ENCODE measurements at regions not wholly inside any gene's neighbourhood (a gene's known extent, or its start where the extent isn't known, plus 50 kb on each side); places are given as distances from the start of the nearest gene placed in this dataset.
"Not testable (repeated sequence)": the region's sequence is repeated elsewhere in the genome, so short reads cannot be mapped to it uniquely, and the experiment has no call there.

GRCh38 chr12:102331419-102331818 lies 133.8 kb upstream of the PMCH start:
- DNase-seq = no peak
- H3K27me3 ChIP-seq (replicated peaks in 1 of 7) = no peaks in the 10 kb centered on the region
- TF ChIP-seq POLR2AphosphoS5 (IDR thresholded peaks at IDR 0.05) = no peak
- no peak for TF ChIP-seq CTCF (IDR thresholded peaks at IDR 0.05 in 8 of 11, conservative IDR thresholded peaks at IDR 0.05 in 3 of 11)
- no peak for TF ChIP-seq POLR2A (IDR thresholded peaks at IDR 0.05)
- H3K4me1 ChIP-seq = no peaks in the 10 kb centered on the region
- no peak overlapping the region for H3K4me3 ChIP-seq
- H3K27ac ChIP-seq = no peak overlapping the region
- H3K9me3 ChIP-seq = peaks cover 0 to 7% (median 0%) of the 10 kb centered on the region in 8 donors
- no peaks in the 10 kb centered on the region for H3K36me3 ChIP-seq
- intact Hi-C loops (cut with DNase I; ENCODE audit: low total_unique reads) = no loop called here
- WGBS, 5 donors = 57 to 69% (median 67%) methylated on average over 1 of the region's 1 CpG

DNA sequence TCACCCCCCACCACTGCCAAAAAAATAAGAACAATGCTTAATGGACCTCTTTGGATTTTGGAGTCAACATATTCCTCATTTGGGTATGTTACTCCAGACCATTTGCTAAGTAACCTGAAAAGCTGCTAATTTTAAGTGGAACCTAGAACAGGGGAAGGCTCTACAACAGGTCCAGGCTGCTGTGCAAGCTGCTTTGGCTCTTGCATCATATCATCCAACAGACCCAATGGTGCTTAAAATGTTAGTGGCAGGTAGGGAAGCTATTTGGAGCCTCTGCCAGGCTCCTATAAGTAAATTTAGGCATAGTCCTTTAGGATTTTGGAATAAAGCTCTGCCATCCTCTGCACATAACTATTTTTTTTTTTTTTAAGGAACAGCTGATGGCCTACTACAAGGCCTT lies 132.2 kb upstream of the PMCH start:
- no peak overlapping the region for H3K4me3 ChIP-seq
- no peaks in the 10 kb centered on the region for H3K36me3 ChIP-seq
- peaks cover 0 to 6% (median 0%) of the 10 kb centered on the region in 8 donors for H3K9me3 ChIP-seq
- TF ChIP-seq POLR2AphosphoS5 (IDR thresholded peaks at IDR 0.05) (no peak), POLR2A (IDR thresholded peaks at IDR 0.05) (no peak), CTCF (IDR thresholded peaks at IDR 0.05 in 8 of 11, conservative IDR thresholded peaks at IDR 0.05 in 3 of 11) (no peak)
- no peak overlapping the region for H3K27ac ChIP-seq
- no peak for DNase-seq
- no peaks in the 10 kb centered on the region for H3K4me1 ChIP-seq
- no peaks in the 10 kb centered on the region for H3K27me3 ChIP-seq (replicated peaks in 1 of 7)
- intact Hi-C loops (cut with DNase I; ENCODE audit: low total_unique reads) = no loop called here

DNA sequence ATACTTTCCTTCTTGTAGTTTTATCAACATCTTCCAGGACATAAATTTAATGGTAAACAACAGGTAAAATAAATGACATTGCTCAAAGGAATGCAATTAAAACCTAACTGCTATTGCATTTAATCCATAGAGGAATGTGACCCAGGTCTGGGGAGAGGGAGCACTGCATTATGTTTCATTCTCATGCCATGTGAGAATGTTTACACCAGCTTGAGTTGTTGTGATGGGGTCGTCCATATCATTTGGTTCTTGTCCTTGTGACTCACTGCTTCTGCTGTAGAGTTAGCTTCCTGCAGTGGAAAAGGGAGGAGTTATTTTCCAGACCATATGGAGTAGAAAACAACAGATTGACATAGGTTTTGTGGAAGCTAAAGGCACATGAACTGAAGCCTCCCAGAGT lies 129.3 kb upstream of the PMCH start:
- Histone ChIP-seq H3K4me3 (no peak overlapping the region), H3K9me3 (peaks cover 0 to 6% (median 0%) of the 10 kb centered on the region in 8 donors), H3K27me3 (replicated peaks in 1 of 7) (no peaks in the 10 kb centered on the region), H3K36me3 (no peaks in the 10 kb centered on the region), H3K4me1 (no peaks in the 10 kb centered on the region), H3K27ac (no peak overlapping the region)
- intact Hi-C loops (cut with DNase I; ENCODE audit: low total_unique reads) = no loop called here
- no peak for TF ChIP-seq CTCF (IDR thresholded peaks at IDR 0.05 in 8 of 11, conservative IDR thresholded peaks at IDR 0.05 in 3 of 11)
- DNase-seq = no peak
- WGBS, 5 donors = 13 to 32% (median 23%) methylated on average over 1 of the region's 1 CpG

DNA sequence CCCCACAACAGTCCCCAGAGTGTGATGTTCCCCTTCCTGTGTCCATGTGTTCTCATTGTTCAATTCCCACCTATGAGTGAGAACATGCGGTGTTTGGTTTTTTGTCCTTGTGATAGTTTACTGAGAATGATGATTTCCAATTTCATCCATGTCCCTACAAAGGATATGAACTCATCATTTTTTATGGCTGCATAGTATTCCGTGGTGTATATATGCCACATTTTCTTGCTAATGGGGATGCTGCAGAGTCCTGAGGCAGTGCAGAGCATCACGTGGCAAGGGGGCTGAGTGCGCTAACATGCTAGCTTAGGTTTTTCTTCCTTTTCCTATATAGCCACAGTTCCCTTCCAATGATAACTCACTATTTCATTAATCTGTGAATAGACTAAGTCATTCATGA lies 127.5 kb upstream of the PMCH start:
- H3K4me3 ChIP-seq; H3K27ac ChIP-seq; intact Hi-C loops (cut with DNase I; ENCODE audit: low total_unique reads); H3K4me1 ChIP-seq; H3K36me3 ChIP-seq; DNase-seq; H3K27me3 ChIP-seq (replicated peaks in 1 of 7); H3K9me3 ChIP-seq: not testable (repeated sequence)
- 90 to 96% (median 93%) methylated on average over 3 to 4 of the region's 4 CpGs for WGBS, 5 donors

DNA sequence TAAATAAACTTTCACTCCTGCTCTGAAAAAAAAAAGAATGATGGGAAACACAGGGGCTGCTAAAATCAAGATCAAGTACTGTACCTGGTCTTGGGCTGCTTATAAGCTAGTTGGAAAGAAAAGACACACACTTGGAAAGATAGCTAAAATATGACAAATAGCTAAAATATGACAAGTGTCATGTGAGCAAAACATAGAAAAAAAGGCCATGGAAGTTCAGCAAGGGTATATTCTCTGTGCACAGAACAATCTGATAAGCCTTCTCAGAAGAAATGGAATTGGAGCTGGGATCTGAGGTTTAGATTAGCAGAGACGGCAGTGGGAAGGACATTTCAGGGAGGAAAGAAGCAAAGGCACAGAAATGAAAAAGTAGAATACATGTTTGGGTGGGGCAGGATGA lies 126.2 kb upstream of the PMCH start:
- WGBS, 5 donors = 75 to 87% (median 78%) methylated on average over 1 of the region's 1 CpG
- no peak overlapping the region for H3K4me3 ChIP-seq
- peaks cover 0 to 6% (median 0%) of the 10 kb centered on the region in 8 donors for H3K9me3 ChIP-seq
- intact Hi-C loops (cut with DNase I; ENCODE audit: low total_unique reads) = no loop called here
- no peak for DNase-seq
- H3K27me3 ChIP-seq (replicated peaks in 1 of 7) = no peaks in the 10 kb centered on the region
- TF ChIP-seq POLR2AphosphoS5 (IDR thresholded peaks at IDR 0.05) = no peak
- TF ChIP-seq CTCF (IDR thresholded peaks at IDR 0.05 in 8 of 11, conservative IDR thresholded peaks at IDR 0.05 in 3 of 11) = no peak
- no peak for TF ChIP-seq POLR2A (IDR thresholded peaks at IDR 0.05)
- no peaks in the 10 kb centered on the region for H3K4me1 ChIP-seq
- H3K36me3 ChIP-seq = no peaks in the 10 kb centered on the region
- H3K27ac ChIP-seq = no peak overlapping the region

All from spleen (tissue), 11 donors.